Activated CD4-positive, alpha-beta T cell treated with anti-CD3 and anti-CD28 coated beads, Interleukin-2, amount 10 ng/mL, durations not matched to agents 7 days and 5 days (primary cell): ENCODE measurements at regions not wholly inside any gene's neighbourhood (a gene's known extent, or its start where the extent isn't known, plus 50 kb on each side); places are given as distances from the start of the nearest gene placed in this dataset.

Experiments
- CTCF ChIA-PET: fragments of 350-600 bp; sonication (Branson Sonifier 250); formaldehyde crosslinking; loops from one replicate; lab custom pipeline; 2021; ENCODE audit warnings: antibody characterized with exemption; lab: Charles Lee
- POLR2A ChIA-PET: fragments of 350-600 bp; sonication (Branson Sonifier 250); formaldehyde crosslinking; loops from one replicate; lab custom pipeline; 2021; ENCODE audit warnings: antibody characterized with exemption; lab: Charles Lee
- DNase-seq: peaks from one replicate; pipeline ENCODE4 v3.0.0-alpha.2; 2020
- H3K27ac Mint-ChIP-seq: one replicate; pipeline ENCODE4 v1.8.0; 2021; ENCODE audit warnings: mild to moderate bottlenecking, moderate library complexity, mixed read lengths
- H3K27me3 Mint-ChIP-seq: one replicate; pipeline ENCODE4 v1.8.0; 2021; ENCODE audit warnings: mixed read lengths
- H3K36me3 Mint-ChIP-seq: one replicate; pipeline ENCODE4 v1.8.0; 2021; ENCODE audit warnings: low read depth, mixed read lengths
- H3K4me1 Mint-ChIP-seq: one replicate; pipeline ENCODE4 v1.8.0; 2021; ENCODE audit warnings: mixed read lengths
- H3K4me3 Mint-ChIP-seq: one replicate; pipeline ENCODE4 v1.8.0; 2021; ENCODE audit warnings: mild to moderate bottlenecking, moderate library complexity, mixed read lengths
- H3K9me3 Mint-ChIP-seq: one replicate; pipeline ENCODE4 v1.8.0; 2021; ENCODE audit warnings: mixed read lengths

DNA sequence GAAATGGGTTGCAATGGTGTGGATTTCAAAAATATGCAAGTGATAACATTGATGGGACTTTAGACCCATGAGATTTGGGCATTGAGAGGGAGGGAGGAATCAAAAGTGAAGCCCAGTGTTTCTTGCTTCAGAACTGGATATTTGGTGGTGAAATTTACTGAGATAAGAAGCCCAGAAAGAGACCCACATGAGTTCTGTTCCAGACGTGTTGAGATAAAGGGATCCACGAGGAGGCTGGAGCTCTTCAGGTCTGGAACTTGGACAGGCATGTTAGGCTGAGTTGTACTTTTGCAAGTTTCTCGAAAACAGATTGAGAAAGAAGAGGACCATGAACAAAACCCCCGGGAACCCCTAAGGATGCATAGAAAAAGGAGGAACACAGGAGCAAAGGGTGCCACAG is 290.2 kb downstream of the MEX3B start:
- no peaks in the 10 kb centered on the region for H3K9me3 Mint-ChIP-seq
- H3K27ac Mint-ChIP-seq = no peak overlapping the region
- ChIA-PET CTCF (no interaction called here), POLR2A (no interaction called here)
- peaks cover 3% of the 10 kb centered on the region for H3K27me3 Mint-ChIP-seq
- no peak overlapping the region for H3K4me3 Mint-ChIP-seq
- H3K36me3 Mint-ChIP-seq = no peaks in the 10 kb centered on the region
- DNase-seq = no peak
- no peaks in the 10 kb centered on the region for H3K4me1 Mint-ChIP-seq

DNA sequence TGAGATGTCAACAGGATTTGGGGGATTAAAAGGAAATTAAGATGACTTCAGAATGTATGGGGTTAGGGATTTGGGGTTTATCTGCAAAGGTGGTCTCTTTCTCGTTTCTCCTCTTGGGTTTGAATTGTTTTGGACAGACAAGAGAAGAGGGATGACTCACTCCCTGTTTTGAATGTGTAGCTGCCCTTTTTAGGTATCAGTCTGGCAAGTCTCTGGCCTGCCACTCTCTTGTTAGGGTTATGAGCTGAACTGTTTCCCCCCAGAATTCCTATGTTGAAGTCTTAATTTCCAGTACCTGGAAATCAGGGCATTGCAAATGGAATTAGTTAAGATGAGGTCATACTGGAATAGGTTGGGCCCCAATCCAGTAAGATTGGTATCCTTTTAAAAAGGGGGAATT is 291.7 kb downstream of the MEX3B start:
- peaks cover 3% of the 10 kb centered on the region for H3K27me3 Mint-ChIP-seq
- POLR2A ChIA-PET = no interaction called here
- H3K27ac Mint-ChIP-seq = no peak overlapping the region
- no peaks in the 10 kb centered on the region for H3K36me3 Mint-ChIP-seq
- CTCF ChIA-PET = no interaction called here
- no peaks in the 10 kb centered on the region for H3K4me1 Mint-ChIP-seq
- H3K4me3 Mint-ChIP-seq = no peak overlapping the region
- DNase-seq = no peak
- H3K9me3 Mint-ChIP-seq = no peaks in the 10 kb centered on the region

GRCh38 chr15:81752974-81753373 is 292.8 kb downstream of the MEX3B start:
- no peaks in the 10 kb centered on the region for H3K4me1 Mint-ChIP-seq
- ChIA-PET CTCF (no interaction called here), POLR2A (no interaction called here)
- DNase-seq = no peak
- H3K27me3 Mint-ChIP-seq = peaks cover under 1% of the 10 kb centered on the region
- H3K9me3 Mint-ChIP-seq = no peaks in the 10 kb centered on the region
- no peak overlapping the region for H3K27ac Mint-ChIP-seq
- no peak overlapping the region for H3K4me3 Mint-ChIP-seq
- H3K36me3 Mint-ChIP-seq = no peaks in the 10 kb centered on the region

DNA sequence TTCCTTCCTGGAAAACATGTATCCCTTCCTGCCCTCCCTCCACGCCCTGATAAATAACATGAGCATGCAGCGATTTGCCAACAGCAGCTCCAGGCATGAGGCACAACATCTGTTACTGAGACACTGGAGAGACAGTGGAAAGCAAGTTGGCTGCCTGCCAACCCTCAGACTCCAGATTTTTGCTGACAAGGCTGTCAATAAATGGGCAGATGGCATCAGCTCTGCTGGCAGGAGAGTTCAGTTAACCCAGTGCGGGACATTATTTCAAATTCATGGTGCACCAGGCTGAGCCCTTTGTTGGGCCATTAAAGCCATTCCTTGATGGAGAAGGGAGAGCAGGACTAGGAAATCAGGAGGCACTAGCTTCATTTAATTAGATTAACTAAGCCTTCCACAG is 293.3 kb downstream of the MEX3B start:
- no peak for DNase-seq
- ChIA-PET CTCF (no interaction called here), POLR2A (no interaction called here)
- Mint-ChIP-seq H3K27ac (no peak overlapping the region), H3K4me3 (no peak overlapping the region), H3K9me3 (no peaks in the 10 kb centered on the region), H3K4me1 (no peaks in the 10 kb centered on the region), H3K27me3 (no peaks in the 10 kb centered on the region), H3K36me3 (no peaks in the 10 kb centered on the region)

DNA sequence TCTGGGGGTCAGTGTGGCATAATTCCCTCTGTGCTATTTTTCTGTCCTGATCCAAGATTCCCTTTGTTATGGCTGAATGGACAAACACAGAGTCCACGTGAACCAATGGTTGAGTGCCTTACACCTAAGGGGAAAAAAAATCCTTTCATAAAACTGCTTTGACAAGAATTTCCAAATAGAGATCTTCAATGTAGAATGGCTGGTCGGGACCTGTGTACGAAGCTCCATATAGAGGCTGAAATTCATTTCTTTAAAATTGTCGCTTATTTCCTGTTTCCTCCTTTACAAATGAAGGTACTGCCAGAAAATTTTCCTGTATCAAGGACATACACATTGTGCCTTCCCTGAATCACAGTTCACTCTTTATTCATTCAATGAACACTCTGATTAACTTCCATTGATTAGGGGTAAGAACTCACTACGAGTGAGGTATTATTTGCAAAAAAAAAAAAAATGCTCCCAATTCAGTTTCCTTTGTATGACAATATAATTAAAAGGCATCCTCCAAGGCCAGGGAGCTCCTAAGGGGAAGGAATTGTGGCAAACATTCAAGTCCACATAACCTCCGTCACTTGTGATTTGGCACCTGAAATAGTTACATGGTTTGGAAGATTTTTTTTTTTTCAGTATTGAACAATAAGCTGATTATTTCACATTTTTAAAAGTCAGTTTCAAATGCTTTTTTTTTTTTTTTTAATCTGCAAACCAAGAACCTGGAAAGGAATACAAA is 293.8 kb downstream of the MEX3B start:
- H3K27ac Mint-ChIP-seq = no peak overlapping the region
- H3K27me3 Mint-ChIP-seq = no peaks in the 10 kb centered on the region
- POLR2A ChIA-PET = no interaction called here
- no peaks in the 10 kb centered on the region for H3K36me3 Mint-ChIP-seq
- H3K4me3 Mint-ChIP-seq = no peak overlapping the region
- CTCF ChIA-PET = no interaction called here
- DNase-seq = no peak
- no peaks in the 10 kb centered on the region for H3K4me1 Mint-ChIP-seq
- no peaks in the 10 kb centered on the region for H3K9me3 Mint-ChIP-seq

- H3K27me3 Mint-ChIP-seq = no peaks in the 10 kb centered on the region
- no peak for DNase-seq
- H3K9me3 Mint-ChIP-seq = no peaks in the 10 kb centered on the region
- H3K36me3 Mint-ChIP-seq = no peaks in the 10 kb centered on the region
- no peak overlapping the region for H3K4me3 Mint-ChIP-seq
- no peak overlapping the region for H3K27ac Mint-ChIP-seq
- POLR2A ChIA-PET = no interaction called here
- no peaks in the 10 kb centered on the region for H3K4me1 Mint-ChIP-seq
- CTCF ChIA-PET = no interaction called here
Observed at GRCh38 chr15:81751256-81751655, 294.6 kb downstream of the MEX3B start.

- no peaks in the 10 kb centered on the region for H3K4me1 Mint-ChIP-seq
Observed at GRCh38 chr15:81749716-81750375, 296.0 kb downstream of the MEX3B start.

DNA sequence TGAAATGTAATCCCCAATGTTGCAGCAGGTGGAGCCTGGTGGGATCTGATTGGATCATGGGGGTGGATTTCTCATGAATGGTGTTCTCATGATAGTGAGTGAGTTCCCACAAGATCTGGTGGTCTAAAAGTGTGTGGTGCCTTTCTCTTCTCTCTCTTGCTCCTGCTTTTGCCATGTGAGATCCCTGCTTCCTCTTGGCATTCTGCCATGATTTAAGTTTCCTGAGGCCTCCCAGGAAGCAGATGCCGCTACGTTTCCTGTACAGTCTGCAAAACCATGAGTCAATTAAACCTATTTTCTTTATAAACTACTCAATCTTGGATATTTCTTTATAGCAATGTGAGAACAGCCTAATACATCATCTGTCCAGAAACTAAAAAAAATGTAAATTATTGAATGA is 298.3 kb downstream of the MEX3B start:
- Mint-ChIP-seq H3K4me3 (no peak overlapping the region), H3K4me1 (no peaks in the 10 kb centered on the region), H3K9me3 (no peaks in the 10 kb centered on the region), H3K36me3 (no peaks in the 10 kb centered on the region), H3K27me3 (no peaks in the 10 kb centered on the region), H3K27ac (no peak overlapping the region)
- no peak for DNase-seq
- POLR2A ChIA-PET = no interaction called here
- CTCF ChIA-PET = no interaction called here

More at GRCh38 chr15:81749716-81750375, 296.0 kb downstream of the MEX3B start:
- no peaks in the 10 kb centered on the region for H3K9me3 Mint-ChIP-seq
- H3K27ac Mint-ChIP-seq = no peak overlapping the region
- POLR2A ChIA-PET = no interaction called here
- H3K4me3 Mint-ChIP-seq = no peak overlapping the region
- DNase-seq = no peak
- CTCF ChIA-PET = no interaction called here
- no peaks in the 10 kb centered on the region for H3K36me3 Mint-ChIP-seq
- H3K27me3 Mint-ChIP-seq = no peaks in the 10 kb centered on the region

GRCh38 chr15:81747026-81747425 is 298.8 kb downstream of the MEX3B start:
- no peak for DNase-seq
- CTCF ChIA-PET = no interaction called here

GRCh38 chr15:81744364-81744763 is 301.5 kb downstream of the MEX3B start:
- Mint-ChIP-seq H3K27ac (no peak overlapping the region), H3K4me3 (no peak overlapping the region), H3K4me1 (no peaks in the 10 kb centered on the region), H3K27me3 (no peaks in the 10 kb centered on the region), H3K9me3 (no peaks in the 10 kb centered on the region), H3K36me3 (no peaks in the 10 kb centered on the region)
- ChIA-PET POLR2A (no interaction called here), CTCF (no interaction called here)
- DNase-seq = no peak

More at GRCh38 chr15:81747026-81747425, 298.8 kb downstream of the MEX3B start:
- Mint-ChIP-seq H3K27me3 (no peaks in the 10 kb centered on the region), H3K27ac (no peak overlapping the region), H3K36me3 (no peaks in the 10 kb centered on the region), H3K4me3 (no peak overlapping the region), H3K9me3 (no peaks in the 10 kb centered on the region), H3K4me1 (no peaks in the 10 kb centered on the region)
- POLR2A ChIA-PET = no interaction called here

DNA sequence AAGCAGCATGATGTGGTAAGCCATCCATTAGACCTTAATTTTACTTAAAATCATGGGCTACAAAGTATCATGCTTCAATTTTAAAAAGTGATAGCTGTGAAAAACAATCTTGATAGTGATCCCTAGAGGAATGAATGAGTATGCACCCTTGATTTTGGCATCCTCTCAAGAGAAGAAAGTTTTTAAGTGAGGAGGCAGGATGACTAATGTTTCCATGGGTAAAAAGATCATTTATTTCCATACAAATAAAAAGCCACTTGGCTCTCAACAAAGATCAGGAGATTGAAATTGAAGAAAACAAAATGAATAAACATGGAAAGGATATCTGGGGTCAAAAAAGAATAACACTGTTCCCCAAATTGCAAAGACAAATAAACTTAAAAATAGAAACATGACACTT is 305.4 kb downstream of the MEX3B start:
- ChIA-PET POLR2A (no interaction called here), CTCF (no interaction called here)
- H3K4me3 Mint-ChIP-seq = no peak overlapping the region
- no peaks in the 10 kb centered on the region for H3K27me3 Mint-ChIP-seq
- DNase-seq = no peak
- H3K9me3 Mint-ChIP-seq = peaks cover 3% of the 10 kb centered on the region
- H3K4me1 Mint-ChIP-seq = no peaks in the 10 kb centered on the region
- no peak overlapping the region for H3K27ac Mint-ChIP-seq
- no peaks in the 10 kb centered on the region for H3K36me3 Mint-ChIP-seq

DNA sequence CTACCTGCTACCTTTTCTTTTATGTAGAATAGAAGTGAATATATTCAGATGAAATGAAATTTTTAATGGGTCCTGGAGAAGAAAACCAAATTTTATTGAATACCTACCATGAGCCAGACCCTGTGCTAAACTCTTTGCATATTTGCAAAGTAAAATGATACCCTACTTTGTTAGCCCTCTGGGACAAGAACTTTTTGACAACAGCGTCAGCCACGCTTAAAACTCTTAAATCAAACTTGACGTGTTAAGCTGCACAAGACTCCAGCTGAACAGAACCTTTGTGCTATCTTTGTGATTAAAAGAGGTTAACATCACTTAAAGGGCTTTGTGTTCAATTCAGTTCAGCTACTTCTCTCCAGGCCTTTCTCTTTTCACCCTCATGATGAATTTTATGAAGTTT is 316.5 kb downstream of the MEX3B start:
- ChIA-PET POLR2A (no interaction called here), CTCF (no interaction called here)
- Mint-ChIP-seq H3K27me3 (no peaks in the 10 kb centered on the region), H3K36me3 (no peaks in the 10 kb centered on the region), H3K9me3 (no peaks in the 10 kb centered on the region), H3K4me3 (no peak overlapping the region), H3K27ac (no peak overlapping the region), H3K4me1 (no peaks in the 10 kb centered on the region)
- no peak for DNase-seq

DNA sequence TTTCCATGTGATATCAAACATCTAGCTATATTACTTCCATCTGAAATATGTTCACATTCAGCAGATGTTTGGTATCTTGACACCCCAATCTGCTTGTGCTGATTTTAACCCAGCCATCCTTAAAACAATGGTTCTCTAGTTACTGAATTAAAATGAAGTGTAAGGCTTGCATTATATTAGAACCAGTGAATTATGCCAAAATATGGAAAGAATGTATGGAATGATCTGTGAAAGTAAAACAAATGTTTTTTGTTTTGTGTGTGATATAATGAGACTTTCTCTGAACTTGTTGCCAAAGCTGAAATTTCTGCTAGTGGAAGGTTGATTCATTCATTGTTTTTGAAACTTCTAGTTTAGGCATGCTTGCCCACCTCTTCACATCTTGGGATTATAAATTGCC is 317.1 kb downstream of the MEX3B start:
- ChIA-PET CTCF (no interaction called here), POLR2A (no interaction called here)
- no peaks in the 10 kb centered on the region for H3K9me3 Mint-ChIP-seq
- DNase-seq = no peak
- no peaks in the 10 kb centered on the region for H3K27me3 Mint-ChIP-seq
- no peaks in the 10 kb centered on the region for H3K36me3 Mint-ChIP-seq
- H3K27ac Mint-ChIP-seq = no peak overlapping the region
- H3K4me1 Mint-ChIP-seq = no peaks in the 10 kb centered on the region
- H3K4me3 Mint-ChIP-seq = no peak overlapping the region

GRCh38 chr15:81725590-81725989 is 320.2 kb downstream of the MEX3B start:
- CTCF ChIA-PET = no interaction called here
- Mint-ChIP-seq H3K4me1 (no peaks in the 10 kb centered on the region), H3K4me3 (no peak overlapping the region), H3K27ac (no peak overlapping the region), H3K27me3 (no peaks in the 10 kb centered on the region), H3K36me3 (no peaks in the 10 kb centered on the region), H3K9me3 (no peaks in the 10 kb centered on the region)
- no peak for DNase-seq
- POLR2A ChIA-PET = no interaction called here
